H1 (cell line): ENCODE measurements at regions not wholly inside any gene's neighbourhood (a gene's known extent, or its start where the extent isn't known, plus 50 kb on each side); places are given as distances from the start of the nearest gene placed in this dataset.

Experiments used
- CTCF ChIA-PET: fragments of 300-600 bp; sonication (Branson Sonifier 250); formaldehyde crosslinking; loops from one replicate; lab custom pipeline; 2021; ENCODE audit not compliant: partially characterized antibody; lab: Charles Lee
- POLR2A ChIA-PET: fragments of 300-600 bp; sonication (Branson Sonifier 250); formaldehyde crosslinking; loops from one replicate; lab custom pipeline; 2021; ENCODE audit warnings: inconsistent platforms; ENCODE audit not compliant: partially characterized antibody; lab: Charles Lee
- DNase-seq, 2 experiments: peaks; one replicate each; pipeline versions ENCODE4 v3.0.0 to v3.0.0-alpha.2; 2010 to 2022; ENCODE audit warnings: low spot score in 2 of 2, low read depth in 1 of 2, mixed read lengths in 1 of 2
- FAIRE-seq: peaks from 2 replicates; lab custom pipeline; 2011; peaks lifted over from hg19 to GRCh38; lab: Jason Lieb, UNC
- H2AFZ ChIP-seq: 2 replicates; pipeline ENCODE4 v1.8.1; 2012; ENCODE audit warnings: low read length, inconsistent platforms
- H2AK5ac ChIP-seq: 2 replicates; pipeline ENCODE4 v1.6.1; 2013; ENCODE audit warnings: low read depth, low read length
- H2BK120ac ChIP-seq: replicated peaks from 2 replicates; pipeline ENCODE3; 2013; ENCODE audit warnings: low read depth, low read length, inconsistent platforms
- H2BK12ac ChIP-seq: 2 replicates; pipeline ENCODE4 v1.6.1; 2013; ENCODE audit warnings: low read depth, low read length
- H2BK15ac ChIP-seq: 2 replicates; pipeline ENCODE4 v1.6.1; 2013; ENCODE audit warnings: low read length
- H2BK20ac ChIP-seq: 2 replicates; pipeline ENCODE4 v1.6.1; 2013; ENCODE audit warnings: low read length
- H2BK5ac ChIP-seq: 2 replicates; pipeline ENCODE4 v1.6.1; 2013; ENCODE audit warnings: low read depth, low read length
- H3K14ac ChIP-seq: 2 replicates; pipeline ENCODE4 v1.6.1; 2013; ENCODE audit warnings: inconsistent platforms; ENCODE audit not compliant: insufficient read length
- H3K18ac ChIP-seq: 2 replicates; pipeline ENCODE4 v1.6.1; 2013; ENCODE audit warnings: low read length; ENCODE audit errors: extremely low read depth
- H3K23ac ChIP-seq: 2 replicates; pipeline ENCODE4 v1.6.1; 2013; ENCODE audit warnings: inconsistent platforms; ENCODE audit not compliant: insufficient read length
- H3K23me2 ChIP-seq: 2 replicates; pipeline ENCODE4 v1.6.1; 2013; ENCODE audit warnings: low read depth, low read length
- H3K27ac ChIP-seq: 2 replicates; pipeline ENCODE4 v1.6.1; 2011; ENCODE audit warnings: low read depth, low read length, inconsistent platforms
- H3K27me3 ChIP-seq, 4 experiments: replicated peaks in 1 of 4; 1 replicate in 1 of 4; 2 replicates in 3 of 4; pipeline versions ENCODE4 v1.6.1 to v1.8.1; 2011 to 2013; ENCODE audit warnings: low read length in 3 of 4, mild to moderate bottlenecking in 3 of 4, inconsistent platforms in 2 of 4, mixed read lengths in 2 of 4, moderate library complexity in 1 of 4; ENCODE audit not compliant: control insufficient read depth in 3 of 4, insufficient read depth in 3 of 4; ENCODE audit errors: extremely low read depth in 1 of 4
- H3K36me3 ChIP-seq, 4 experiments: 2 replicates each; pipeline versions ENCODE4 v1.6.1 to v1.8.1; 2011 to 2013; ENCODE audit warnings: mild to moderate bottlenecking in 4 of 4, low read length in 3 of 4, moderate library complexity in 2 of 4, control low read depth in 1 of 4, inconsistent platforms in 1 of 4; ENCODE audit not compliant: insufficient read depth in 4 of 4, control insufficient read depth in 2 of 4
- H3K4ac ChIP-seq: replicated peaks from 2 replicates; pipeline ENCODE3; 2013; ENCODE audit warnings: low read length, low read depth, mixed read lengths, inconsistent platforms; ENCODE audit not compliant: insufficient read length
- H3K4me1 ChIP-seq, 4 experiments: replicated peaks in 1 of 4; 1 replicate in 1 of 4; 2 replicates in 3 of 4; pipeline versions ENCODE4 v1.6.1 to v1.8.1; 2011 to 2013; ENCODE audit warnings: low read length in 3 of 4, inconsistent platforms in 2 of 4, mixed read lengths in 1 of 4; ENCODE audit not compliant: insufficient read depth in 4 of 4, control insufficient read depth in 3 of 4
- H3K4me2 ChIP-seq, 2 experiments: 2 replicates each; pipeline versions ENCODE4 v1.6.1 to v1.8.1; 2011 to 2013; ENCODE audit warnings: low read depth in 2 of 2, low read length in 2 of 2, control low read depth in 1 of 2, inconsistent platforms in 1 of 2, mild to moderate bottlenecking in 1 of 2; ENCODE audit not compliant: insufficient read depth in 1 of 2
- H3K4me3 ChIP-seq, 4 experiments: fragments of 200-600, 300-600 bp in 1 of 4; sonication (generic), shearing (Covaris generic), sonication (Bioruptor Twin) in 1 of 4; 2 replicates each; pipeline versions ENCODE4 v1.5.1 to v1.8.1; 2011 to 2016; ENCODE audit warnings: low read length in 4 of 4, low read depth in 3 of 4, control low read depth in 2 of 4, inconsistent platforms in 2 of 4, mild to moderate bottlenecking in 2 of 4, mixed read lengths in 1 of 4, moderate library complexity in 1 of 4; ENCODE audit not compliant: insufficient read depth in 2 of 4; ENCODE audit errors: extremely low read depth in 1 of 4
- H3K56ac ChIP-seq: replicated peaks from 2 replicates; pipeline ENCODE3; 2013; ENCODE audit warnings: low read depth, mild to moderate bottlenecking, mixed read lengths, low read length, inconsistent platforms; ENCODE audit not compliant: insufficient read length
- H3K79me1 ChIP-seq: 2 replicates; pipeline ENCODE4 v1.6.1; 2013; ENCODE audit warnings: low read depth, low read length, control low read depth
- H3K79me2 ChIP-seq, 2 experiments: 2 replicates each; pipeline versions ENCODE4 v1.6.1 to v1.8.1; 2012 to 2013; ENCODE audit warnings: low read length in 2 of 2, mild to moderate bottlenecking in 2 of 2, inconsistent platforms in 1 of 2; ENCODE audit not compliant: insufficient read depth in 2 of 2, control insufficient read depth in 1 of 2
- H3K9ac ChIP-seq, 4 experiments: replicated peaks in 1 of 4; 1 replicate in 1 of 4; 2 replicates in 3 of 4; pipeline versions ENCODE4 v1.6.1 to v1.8.1; 2011 to 2013; ENCODE audit warnings: low read depth in 3 of 4, low read length in 3 of 4, control low read depth in 2 of 4, mild to moderate bottlenecking in 2 of 4, moderate library complexity in 2 of 4, inconsistent platforms in 1 of 4; ENCODE audit errors: extremely low read depth in 1 of 4
- H3K9me3 ChIP-seq, 2 experiments: 2 replicates each; pipeline versions ENCODE4 v1.6.1 to v1.8.1; 2012 to 2013; ENCODE audit warnings: mild to moderate bottlenecking in 2 of 2, moderate library complexity in 2 of 2, control low read depth in 1 of 2, inconsistent platforms in 1 of 2, low read depth in 1 of 2, low read length in 1 of 2, mixed read lengths in 1 of 2; ENCODE audit not compliant: insufficient read depth in 2 of 2
- H4K20me1 ChIP-seq, 2 experiments: replicated peaks in 1 of 2; 2 replicates each; pipeline versions ENCODE3 to v1.8.1; 2011 to 2013; ENCODE audit warnings: inconsistent platforms in 2 of 2, low read length in 2 of 2, mild to moderate bottlenecking in 1 of 2; ENCODE audit not compliant: insufficient read depth in 2 of 2, control insufficient read depth in 1 of 2
- H4K5ac ChIP-seq: 2 replicates; pipeline ENCODE4 v1.6.1; 2013; ENCODE audit warnings: low read length, low read depth, mixed read lengths, inconsistent platforms; ENCODE audit not compliant: insufficient read length
- H4K8ac ChIP-seq: 2 replicates; pipeline ENCODE4 v1.8.0; 2013; ENCODE audit warnings: mild to moderate bottlenecking, moderate library complexity, low read length, inconsistent platforms; ENCODE audit not compliant: insufficient read depth; ENCODE audit errors: extremely low read depth
- H4K91ac ChIP-seq: replicated peaks from 2 replicates; pipeline ENCODE3; 2013; ENCODE audit warnings: low read length, mixed read lengths, inconsistent platforms; ENCODE audit not compliant: insufficient read length
- ASH2L ChIP-seq: fragments of 200-600, 300-600 bp; sonication (generic); IDR thresholded peaks from one replicate; pipeline ENCODE4 v1.7.1; 2017; ENCODE audit warnings: low read length
- ATF2 ChIP-seq: IDR thresholded peaks from 2 replicates; pipeline ENCODE4 v1.6.1; 2012; ENCODE audit warnings: low read length, inconsistent platforms
- CEBPB ChIP-seq: IDR thresholded peaks from 2 replicates; pipeline ENCODE4 v1.6.1; 2012; ENCODE audit warnings: low read depth, low read length
- EP300 ChIP-seq, 2 experiments: IDR thresholded peaks; 1 replicate in 1 of 2; 2 replicates in 1 of 2; pipeline ENCODE4 v1.6.1; 2011 to 2012; ENCODE audit warnings: low read depth in 2 of 2, low read length in 2 of 2, mild to moderate bottlenecking in 2 of 2, borderline replicate concordance in 1 of 2, inconsistent platforms in 1 of 2, moderate library complexity in 1 of 2
- GTF2F1 ChIP-seq: IDR thresholded peaks from 2 replicates; pipeline ENCODE4 v1.6.1; 2012; ENCODE audit warnings: low read depth, low read length, improper control_type of control experiment, borderline replicate concordance
- NRF1 ChIP-seq: IDR thresholded peaks from 2 replicates; pipeline ENCODE4 v1.6.1; 2011; ENCODE audit warnings: mild to moderate bottlenecking, low read depth, low read length, improper control_type of control experiment
- POLR2AphosphoS5 ChIP-seq: IDR thresholded peaks from 2 replicates; pipeline ENCODE4 v1.6.1; 2011; ENCODE audit warnings: low read depth, low read length
- POU5F1 ChIP-seq: IDR thresholded peaks from 2 replicates; pipeline ENCODE4 v1.6.1; 2011; ENCODE audit warnings: low read depth, mild to moderate bottlenecking, low read length, moderate library complexity
- SIX5 ChIP-seq: IDR thresholded peaks from 2 replicates; pipeline ENCODE4 v1.6.1; 2011; ENCODE audit warnings: mild to moderate bottlenecking, low read depth, low read length
- SP1 ChIP-seq: IDR thresholded peaks from 2 replicates; pipeline ENCODE4 v1.6.1; 2011; ENCODE audit warnings: low read depth, low read length
- SRF ChIP-seq: IDR thresholded peaks from 2 replicates; pipeline ENCODE4 v1.6.1; 2011; ENCODE audit warnings: mild to moderate bottlenecking, low read depth, low read length, moderate library complexity
- SUZ12 ChIP-seq: fragments of 200-600 bp; sonication (generic); IDR thresholded peaks from 2 replicates; pipeline ENCODE4 v1.6.1; 2012; ENCODE audit warnings: mild to moderate bottlenecking, inconsistent platforms, low read length, moderate library complexity, mixed read lengths
- USF2 ChIP-seq: IDR thresholded peaks from 2 replicates; pipeline ENCODE4 v1.6.1; 2011; ENCODE audit warnings: low read length, improper control_type of control experiment
- YY1 ChIP-seq: IDR thresholded peaks from 2 replicates; pipeline ENCODE4 v1.6.1; 2011; ENCODE audit warnings: low read depth, mild to moderate bottlenecking, low read length
- WGBS, 2 experiments: shearing (Covaris generic) in 1 of 2; methylation state at CpG; one replicate each; pipeline versions ENCODE4 v1.1.6 to v1.1.7; 2013 to 2015; ENCODE audit warnings: low lambda C conversion rate in 2 of 2, mixed read lengths in 2 of 2, inconsistent platforms in 1 of 2, low coverage in 1 of 2, missing lambda C conversion rate in 1 of 2; ENCODE audit not compliant: insufficient replicate concordance in 2 of 2, insufficient coverage in 1 of 2, insufficient read length in 1 of 2; ENCODE audit errors: extremely low coverage in 1 of 2, missing lambda C conversion rate in 1 of 2; 5-methylcytosine and 5-hydroxymethylcytosine counted together

GRCh38 chrX:93461060-93461459 lies 212.3 kb downstream of the NAP1L3 start:
- no peak overlapping the region for H3K14ac ChIP-seq
- no peak overlapping the region for H4K91ac ChIP-seq
- FAIRE-seq (no peak), DNase-seq (no peak)
- H3K4me1 ChIP-seq: no peaks in the 10 kb centered on the region
- no peaks in the 10 kb centered on the region for H3K79me1 ChIP-seq
- H2BK20ac ChIP-seq: no peak overlapping the region
- no peak overlapping the region for H2AFZ ChIP-seq
- no peaks in the 10 kb centered on the region for H3K79me2 ChIP-seq
- no peaks in the 10 kb centered on the region for H3K9me3 ChIP-seq
- ChIA-PET CTCF (no interaction called here), POLR2A (no interaction called here)
- no peaks in the 10 kb centered on the region for H4K20me1 ChIP-seq
- no peak overlapping the region for H3K56ac ChIP-seq
- no peak overlapping the region for H3K4me3 ChIP-seq
- H3K27me3 ChIP-seq: no peaks in the 10 kb centered on the region
- H3K18ac ChIP-seq: no peak overlapping the region
- no peak overlapping the region for H3K4me2 ChIP-seq
- no peak overlapping the region for H3K23ac ChIP-seq
- H2BK15ac ChIP-seq: no peak overlapping the region
- H4K5ac ChIP-seq: no peak overlapping the region
- H3K23me2 ChIP-seq: no peaks in the 10 kb centered on the region
- H2BK5ac ChIP-seq: no peak overlapping the region
- WGBS, 2 experiments: 50% methylated on average over 2 of the region's 3 CpGs; no CpG with 5 or more reads in 1 of the 2 experiments
- H2AK5ac ChIP-seq: no peak overlapping the region
- no peak overlapping the region for H3K4ac ChIP-seq
- H3K27ac ChIP-seq: no peak overlapping the region
- H4K8ac ChIP-seq: no peak overlapping the region
- H2BK120ac ChIP-seq: no peak overlapping the region
- H3K36me3 ChIP-seq: no peaks in the 10 kb centered on the region
- no peak overlapping the region for H2BK12ac ChIP-seq
- H3K9ac ChIP-seq: no peak overlapping the region
- TF ChIP-seq USF2: no peak
- no peak for TF ChIP-seq CEBPB
- TF ChIP-seq EP300 (IDR thresholded peaks at IDR 0.05; ENCODE audit: borderline replicate concordance in 1 of 2, low read depth in 2 of 2, low read length in 2 of 2): no peak
- TF ChIP-seq SP1: no peak
- no peak for TF ChIP-seq SUZ12
- TF ChIP-seq SRF: no peak
- no peak for TF ChIP-seq GTF2F1
- no peak for TF ChIP-seq NRF1
- TF ChIP-seq YY1: no peak
- no peak for TF ChIP-seq POU5F1
- TF ChIP-seq ASH2L: no peak
- TF ChIP-seq ATF2: no peak
- TF ChIP-seq POLR2AphosphoS5: no peak
- no peak for TF ChIP-seq SIX5
